ENCODE measurements at regions not wholly inside any gene's neighbourhood (a gene's known extent, or its start where the extent isn't known, plus 50 kb on each side); places are given as distances from the start of the nearest gene placed in this dataset.

DNA sequence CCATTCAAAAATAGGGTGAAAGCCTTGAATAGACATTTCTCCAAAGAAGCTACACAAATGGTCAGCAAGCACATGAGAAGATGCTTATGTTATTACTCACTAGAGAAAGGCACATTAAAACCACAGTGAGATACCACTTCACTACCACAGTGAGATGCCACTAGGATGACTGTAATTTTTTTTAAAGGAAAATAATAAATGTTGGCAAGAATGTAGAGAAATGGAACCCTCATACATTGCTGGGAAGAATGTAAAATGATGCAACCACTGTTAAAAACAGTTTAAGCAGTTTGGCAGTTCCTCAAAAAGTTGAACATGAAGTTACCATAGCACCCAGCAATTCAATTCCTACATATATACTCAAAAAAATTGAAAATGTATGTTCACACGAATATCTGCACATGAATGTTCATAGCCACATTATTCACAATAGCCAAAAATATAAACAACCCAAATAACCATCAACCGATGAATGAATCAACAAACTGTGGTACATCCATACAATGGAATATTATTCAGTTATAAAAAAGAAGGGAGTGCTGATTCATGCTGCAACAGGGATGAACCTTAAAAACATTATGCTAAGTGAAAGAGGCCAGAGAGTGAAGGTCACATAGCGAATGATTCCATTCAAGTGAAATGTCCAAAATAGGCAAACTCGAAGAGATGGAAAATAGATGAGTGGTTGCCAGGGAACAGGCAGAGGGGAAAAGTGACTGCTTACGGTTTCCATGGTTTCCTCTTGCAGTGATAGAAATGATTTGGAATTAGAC is 156.2 kb upstream of the NDUFV2 start:
- no peak for TF ChIP-seq ZBTB33 (IDR thresholded peaks at IDR 0.05; ENCODE audit: extremely low read depth, insufficient replicate concordance, low read length)
- TF ChIP-seq POLR2AphosphoS5 (IDR thresholded peaks at IDR 0.05; ENCODE audit: low read depth, low read length): no peak
- no peak for TF ChIP-seq CTCF (IDR thresholded peaks at IDR 0.05 in 2 of 3, conservative IDR thresholded peaks at IDR 0.05 in 1 of 3; ENCODE audit: borderline replicate concordance in 1 of 3, insufficient read depth in 1 of 3, low read depth in 2 of 3, low read length in 2 of 3)
- no peak for TF ChIP-seq SRF (IDR thresholded peaks at IDR 0.05; ENCODE audit: low read depth)
- TF ChIP-seq ZFX (IDR thresholded peaks at IDR 0.05): no peak
- no peak for TF ChIP-seq RAD21 (IDR thresholded peaks at IDR 0.05; ENCODE audit: low read depth)
- no peak for TF ChIP-seq EZH2 (IDR thresholded peaks at IDR 0.05)

Measured in HCT116 (cell line).